ENCODE measurements at regions not wholly inside any gene's neighbourhood (a gene's known extent, or its start where the extent isn't known, plus 50 kb on each side); places are given as distances from the start of the nearest gene placed in this dataset.
"Not testable (repeated sequence)": the region's sequence is repeated elsewhere in the genome, so short reads cannot be mapped to it uniquely, and the experiment has no call there.

DNA sequence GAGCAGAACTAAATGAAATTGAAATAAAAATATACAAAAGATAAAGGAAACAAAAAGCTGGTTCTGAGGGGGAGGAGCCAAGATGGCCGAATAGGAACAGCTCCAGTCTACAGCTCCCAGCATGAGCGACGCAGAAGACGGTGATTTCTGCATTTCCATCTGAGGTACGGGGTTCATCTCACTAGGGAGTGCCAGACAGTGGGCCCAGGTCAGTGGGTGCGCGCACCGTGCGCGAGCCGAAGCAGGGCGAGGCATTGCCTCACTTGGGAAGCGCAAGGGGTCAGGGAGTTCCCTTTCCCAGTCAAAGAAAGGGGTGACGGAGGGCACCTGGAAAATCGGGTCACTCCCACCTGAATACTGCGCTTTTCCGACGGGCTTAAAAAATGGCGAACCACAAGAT is 324.2 kb downstream of the METTL4 start:
- not testable (repeated sequence) for DNase-seq (ENCODE audit: low read depth in 3 of 3, low spot score in 2 of 3)

DNA sequence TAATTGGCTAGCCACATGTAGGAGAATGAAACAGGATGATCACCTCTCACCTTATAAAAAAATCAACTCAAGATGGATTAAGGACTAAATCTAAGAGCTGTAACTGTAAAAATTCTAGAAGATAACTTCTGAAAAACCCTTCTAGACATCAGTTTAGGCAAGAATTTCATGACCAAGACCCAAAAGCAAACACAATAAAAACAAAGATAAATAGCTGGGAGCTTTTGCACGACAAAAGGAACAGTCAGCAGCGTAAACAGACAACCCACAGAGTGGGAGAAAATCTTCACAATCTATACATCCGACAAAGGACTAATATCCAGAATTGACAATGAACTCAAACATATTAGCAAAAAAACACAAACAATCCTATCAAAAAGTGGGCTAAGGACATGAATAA is 316.3 kb downstream of the METTL4 start:
- DNase-seq (ENCODE audit: low read depth in 3 of 3, low spot score in 2 of 3) = no peak

DNA sequence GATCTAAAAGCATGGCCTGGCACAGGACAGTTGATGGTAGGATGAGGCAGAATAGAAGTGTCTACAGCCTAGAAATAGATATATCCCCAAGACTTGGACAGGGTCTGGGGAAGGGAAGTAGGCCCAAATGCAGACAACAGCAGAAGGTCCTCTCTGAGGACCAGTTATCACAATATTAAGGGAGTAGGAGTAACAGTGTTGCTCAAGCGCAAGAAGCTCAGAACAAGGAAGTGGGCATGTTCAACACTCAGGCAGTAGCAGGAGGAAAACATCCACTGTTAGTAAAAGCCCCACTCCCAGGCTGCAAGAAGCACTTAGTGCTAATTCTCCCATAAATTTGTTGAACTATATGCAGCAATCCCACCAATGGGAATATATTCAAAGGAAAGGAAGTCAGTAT is 314.7 kb downstream of the METTL4 start:
- DNase-seq (ENCODE audit: low read depth in 3 of 3, low spot score in 2 of 3) = no peak

DNA sequence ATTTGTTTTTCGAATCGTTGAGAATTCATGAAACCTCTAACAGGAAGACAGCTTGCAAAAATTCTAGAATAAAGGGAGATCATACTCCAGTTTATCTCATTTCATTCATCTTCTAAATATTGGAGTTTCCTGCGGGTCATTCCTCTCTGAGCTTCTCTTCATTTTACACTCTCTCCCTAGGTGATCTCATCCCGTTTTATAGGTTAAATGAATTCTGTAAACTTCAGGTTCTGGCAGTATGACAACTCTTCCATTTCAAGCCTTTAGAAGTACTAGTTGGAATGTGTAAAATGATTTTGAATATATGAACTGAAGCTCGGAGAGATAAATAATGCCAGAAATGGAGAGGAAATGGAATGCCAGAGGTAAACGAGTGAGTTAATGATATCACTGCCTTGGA is 312.4 kb downstream of the METTL4 start:
- DNase-seq (ENCODE audit: low read depth in 3 of 3, low spot score in 2 of 3) = no peak

DNA sequence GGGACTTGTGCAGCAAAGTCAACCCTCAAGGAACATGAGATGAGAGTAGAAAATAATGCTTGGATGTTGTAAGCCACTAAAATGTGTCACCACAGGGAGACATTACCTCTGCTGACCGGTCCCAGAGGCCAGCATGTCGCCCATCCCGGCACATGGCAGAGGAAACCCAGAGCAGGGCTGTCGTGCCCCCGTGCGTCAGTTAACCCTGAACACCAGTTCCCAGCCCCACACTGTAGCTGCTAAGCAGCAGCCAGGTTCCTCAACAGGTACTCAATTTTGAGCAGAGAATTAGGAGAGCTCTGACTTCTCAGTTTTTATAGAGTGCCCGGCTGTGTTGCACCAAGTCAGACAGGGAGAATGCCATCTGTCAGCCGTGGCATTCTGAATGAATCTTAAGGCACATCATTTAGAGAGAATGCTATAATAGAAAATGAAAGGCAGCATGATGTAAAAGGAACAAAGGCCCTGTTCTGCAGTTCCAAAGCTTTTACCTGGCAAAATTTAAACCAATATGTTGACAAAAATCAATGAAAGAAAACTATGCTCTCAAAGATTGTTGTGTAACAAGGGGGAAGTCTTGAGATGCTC is 307.9 kb downstream of the METTL4 start:
- no peak for DNase-seq (ENCODE audit: low read depth in 3 of 3, low spot score in 2 of 3)

DNA sequence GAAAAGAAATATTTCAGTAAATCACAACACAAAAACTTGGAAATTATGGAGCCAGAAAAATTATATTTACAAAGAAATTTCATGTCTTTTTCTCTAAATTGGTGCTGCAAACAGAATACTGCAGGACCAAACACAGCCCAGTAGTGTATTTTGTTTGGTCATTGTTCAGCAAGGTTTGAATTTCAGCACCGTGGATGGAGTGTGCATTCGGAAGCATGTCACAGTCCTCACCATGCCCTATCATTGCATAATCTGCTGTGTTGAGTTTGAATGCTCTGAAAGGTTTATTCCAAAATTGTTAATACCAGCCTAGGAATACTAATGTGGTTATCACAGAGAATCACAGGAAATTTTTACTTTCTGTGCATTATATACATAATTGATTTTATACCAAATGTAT is 296.7 kb downstream of the METTL4 start:
- DNase-seq (ENCODE audit: low read depth in 3 of 3, low spot score in 2 of 3) = no peak

DNA sequence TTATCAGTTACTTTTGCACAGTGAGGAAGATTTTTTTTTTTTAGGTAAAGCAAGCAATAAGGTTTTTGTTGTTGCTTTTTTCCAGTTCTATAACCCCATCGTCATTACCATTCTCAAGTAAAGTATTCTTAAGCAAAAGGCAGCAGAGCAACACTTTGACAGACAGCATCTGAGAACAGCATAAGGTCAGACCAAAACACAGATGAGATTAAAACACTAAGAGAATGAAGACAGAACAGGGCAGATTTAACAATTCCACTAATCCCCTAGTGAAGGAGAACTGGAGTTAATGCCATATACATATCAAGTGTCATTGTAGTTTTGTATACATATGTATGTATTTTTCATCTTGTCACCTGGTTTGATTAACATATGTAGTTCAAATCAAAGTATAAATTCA is 290.2 kb downstream of the METTL4 start:
- DNase-seq (ENCODE audit: low read depth in 3 of 3, low spot score in 2 of 3) = no peak

DNA sequence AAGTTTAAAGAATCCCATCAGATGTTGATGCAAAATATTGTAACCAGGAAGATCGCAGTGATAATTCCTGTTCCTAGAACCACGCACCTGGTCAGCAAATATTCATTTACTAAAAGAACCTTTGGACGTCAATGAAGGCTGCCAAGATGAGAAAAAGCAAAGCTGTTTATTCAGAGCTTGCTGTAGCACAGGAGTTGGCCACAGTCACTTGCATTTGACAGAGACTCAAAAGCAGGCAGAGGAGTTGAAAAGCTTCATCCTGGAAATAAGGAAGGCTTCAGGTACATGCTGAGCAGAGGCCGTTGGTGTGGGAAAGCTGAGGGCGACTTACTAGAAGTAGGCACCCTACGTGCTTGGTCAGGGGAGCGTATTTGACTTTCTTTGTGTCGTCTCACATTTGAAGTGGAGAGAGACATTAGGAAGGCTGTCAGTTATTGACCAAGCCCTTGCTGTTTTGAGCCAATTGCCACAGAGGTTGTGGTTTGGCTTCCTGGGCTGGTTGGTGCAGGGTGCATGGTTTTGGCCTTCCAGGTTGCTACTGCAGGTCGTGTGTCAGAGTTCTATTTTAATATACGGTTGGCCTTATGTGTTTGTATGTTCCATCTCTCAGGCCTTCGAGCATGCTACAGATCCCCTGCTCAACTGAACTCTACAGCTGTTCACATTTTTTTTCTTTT is 289.6 kb downstream of the METTL4 start:
- no peak for DNase-seq (ENCODE audit: low read depth in 3 of 3, low spot score in 2 of 3)

DNA sequence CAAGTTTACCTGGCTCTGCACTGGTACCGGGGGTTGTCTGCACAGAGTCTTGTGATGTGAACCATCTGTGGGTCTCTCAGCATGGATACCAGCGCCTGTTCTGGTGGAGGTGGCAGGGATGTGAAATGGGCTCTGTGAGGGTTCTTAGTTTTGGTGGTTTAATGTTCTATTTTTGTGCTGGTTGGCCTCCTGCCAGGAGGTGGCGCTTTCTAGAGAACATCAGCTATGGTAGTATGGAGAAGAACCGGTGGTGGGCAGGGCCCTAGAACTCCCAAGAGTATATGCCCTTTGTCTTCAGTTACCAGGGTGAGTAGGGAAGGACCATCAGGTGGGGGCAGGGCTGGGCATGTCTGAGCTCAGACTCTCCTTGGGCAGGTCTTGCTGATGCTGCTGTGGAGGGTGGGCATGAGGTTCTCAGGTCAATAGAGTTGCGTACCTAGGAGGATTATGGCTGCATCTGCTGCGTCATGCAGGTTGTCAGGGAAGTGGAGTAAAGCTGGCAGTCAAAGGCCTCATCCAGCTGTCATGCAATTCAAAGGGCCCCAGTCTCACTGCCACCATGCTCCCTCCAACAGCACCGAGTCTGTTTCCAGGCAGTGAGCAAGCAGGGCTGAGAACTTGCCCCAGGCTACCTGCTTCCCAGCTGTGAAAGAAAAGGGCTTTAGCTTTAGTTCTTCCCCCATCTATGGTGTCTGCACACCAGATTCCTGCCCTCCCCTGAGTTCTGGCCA is 278.0 kb downstream of the METTL4 start:
- DNase-seq (ENCODE audit: low read depth in 3 of 3, low spot score in 2 of 3) = no peak

DNA sequence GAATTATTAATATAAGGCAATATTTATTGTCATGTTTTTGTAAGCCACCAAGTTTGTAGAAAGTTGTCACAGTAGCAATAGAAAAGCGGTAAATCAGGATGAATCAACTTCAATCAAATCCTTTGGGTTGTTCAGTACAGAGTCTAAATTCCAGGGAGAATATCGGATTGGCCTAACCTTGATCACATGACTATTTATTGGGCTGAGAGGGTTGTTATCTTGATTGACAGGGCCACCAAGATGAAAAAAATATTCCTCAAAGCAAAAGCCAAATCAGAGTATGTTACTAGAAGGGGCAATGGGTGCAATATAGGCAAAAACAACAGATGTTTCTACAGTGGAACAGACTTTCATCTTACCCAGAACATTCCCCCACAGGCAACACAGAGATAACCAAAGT is 270.0 kb downstream of the METTL4 start:
- no peak for DNase-seq (ENCODE audit: low read depth in 3 of 3, low spot score in 2 of 3)

DNA sequence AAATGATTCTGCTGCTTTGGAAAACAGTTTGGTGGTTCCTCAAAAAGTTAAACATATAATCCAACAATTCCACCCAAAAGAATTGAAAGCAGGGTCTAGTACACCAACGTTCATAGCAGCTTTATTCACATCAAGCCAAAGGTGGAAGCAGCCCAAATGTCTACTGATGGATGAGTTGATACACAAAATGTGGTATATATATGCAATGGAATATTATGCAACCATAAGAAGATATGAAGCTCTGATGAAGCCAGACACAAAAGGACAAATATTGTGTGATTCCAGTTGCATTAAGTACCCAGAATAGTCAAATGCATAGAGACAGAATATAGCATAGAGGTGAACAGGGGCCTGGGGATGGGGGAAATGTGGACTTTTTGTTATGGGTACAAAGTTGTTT is 269.3 kb downstream of the METTL4 start:
- DNase-seq (ENCODE audit: low read depth in 3 of 3, low spot score in 2 of 3) = no peak

DNA sequence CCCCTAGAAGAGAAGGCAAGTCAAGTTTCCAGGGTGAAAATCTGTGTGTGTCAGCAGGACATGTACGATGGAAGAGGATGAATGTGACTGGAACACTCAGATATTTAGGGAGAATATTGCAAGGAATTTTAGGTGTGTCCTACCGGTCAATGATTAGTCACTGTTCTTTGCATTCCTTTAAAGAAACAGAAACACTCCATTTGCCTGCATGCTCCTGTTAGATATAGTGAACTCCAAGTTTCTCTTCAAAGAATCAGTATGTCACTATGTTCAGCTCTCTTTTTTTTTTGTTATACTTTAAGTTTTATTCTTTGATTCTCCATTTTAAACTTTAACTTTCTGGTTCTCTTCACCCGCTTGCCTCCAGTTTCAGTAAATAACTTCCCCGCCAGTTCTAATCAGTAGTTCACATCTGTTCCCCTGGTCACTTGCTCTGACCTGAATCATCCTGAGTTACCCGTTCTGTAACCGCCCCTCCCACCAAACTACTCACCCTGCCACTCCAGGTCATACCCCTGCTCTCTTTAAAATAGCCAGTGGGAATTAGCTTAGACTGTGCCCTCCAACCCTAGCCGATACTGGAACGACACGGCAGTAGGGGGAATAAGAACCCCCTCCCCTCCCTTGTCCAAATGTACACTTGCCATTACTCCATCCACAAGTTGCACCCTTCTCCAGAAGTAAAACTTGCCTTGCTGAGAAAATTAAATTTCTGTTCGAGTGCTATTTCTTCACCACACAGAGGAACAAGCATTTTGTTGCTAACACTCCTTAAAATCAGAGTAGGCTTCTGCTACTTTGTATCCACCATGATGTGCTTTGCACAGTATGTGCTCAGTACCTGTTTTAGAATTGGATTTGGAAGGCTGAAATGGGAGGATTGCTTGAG is 268.4 kb downstream of the METTL4 start:
- no peak for DNase-seq (ENCODE audit: low read depth in 3 of 3, low spot score in 2 of 3)

DNA sequence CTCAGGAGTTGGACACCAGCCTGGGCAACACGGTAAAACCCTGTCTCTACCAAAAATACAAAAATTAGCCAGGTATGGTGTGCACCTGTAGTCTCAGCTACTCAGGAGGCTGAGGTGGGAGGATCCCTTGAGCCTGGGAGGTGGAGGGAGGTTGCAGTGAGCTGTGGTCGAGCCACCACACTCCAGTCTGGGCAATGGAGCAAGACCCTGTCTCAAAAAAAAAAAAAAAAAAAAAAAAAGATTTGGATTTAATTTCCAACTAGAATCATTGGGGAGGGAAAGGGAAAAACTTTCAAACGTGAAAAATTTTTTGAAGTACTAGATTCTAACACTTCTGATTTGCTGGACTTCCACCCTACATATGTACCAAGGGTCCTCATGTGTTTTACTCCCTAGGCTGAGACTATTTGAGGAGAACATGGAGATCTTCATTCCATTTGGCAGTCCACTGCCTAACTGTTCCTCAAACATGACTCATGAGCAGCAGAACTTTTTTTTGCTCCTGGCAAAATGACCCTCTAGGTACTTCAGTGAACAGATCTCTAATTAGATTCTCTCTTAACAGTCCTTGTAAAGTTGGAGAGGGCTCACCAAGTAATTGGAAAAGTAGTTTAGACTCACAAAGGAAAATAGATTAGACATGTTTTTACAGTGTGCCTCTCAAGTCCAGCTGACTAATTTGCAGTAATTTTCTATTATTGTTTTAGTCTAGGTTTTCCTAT is 267.6 kb downstream of the METTL4 start:
- no peak for DNase-seq (ENCODE audit: low read depth in 3 of 3, low spot score in 2 of 3)

DNA sequence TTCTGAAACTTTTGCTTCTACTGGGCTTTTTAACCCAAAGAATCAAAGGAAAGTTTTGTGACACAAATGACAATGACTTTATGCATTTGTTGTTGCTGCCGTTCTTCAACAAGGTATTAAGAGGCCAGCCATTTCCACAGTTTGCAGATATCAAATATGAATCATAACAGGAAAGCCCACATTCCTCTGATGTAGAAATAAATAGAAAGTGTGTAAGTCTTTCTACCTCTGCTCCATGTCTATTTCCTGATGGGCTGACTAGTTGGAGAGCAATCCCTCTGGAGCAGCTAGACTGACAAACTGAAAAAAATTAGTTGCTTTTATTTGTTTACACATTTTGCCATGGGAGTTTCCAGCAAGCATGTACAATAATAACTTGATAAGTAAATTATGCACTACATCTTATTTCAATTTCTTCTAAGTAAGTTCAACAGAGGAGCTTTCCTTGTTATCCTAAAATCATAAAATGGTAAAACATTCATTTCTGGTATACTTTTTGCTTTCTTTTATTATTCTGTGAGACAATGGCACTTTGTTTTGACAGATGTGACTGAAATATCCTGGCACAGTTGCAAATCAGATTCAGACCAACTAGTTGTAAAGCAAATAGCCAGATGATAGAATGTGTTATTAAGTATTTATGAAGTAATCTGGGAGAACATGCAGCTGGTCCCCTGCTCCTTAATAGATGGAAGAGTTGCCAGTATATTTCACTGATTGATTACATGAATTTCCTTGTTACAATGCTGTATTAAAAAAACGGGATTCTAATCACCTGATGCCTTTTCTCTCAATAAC is 266.7 kb downstream of the METTL4 start:
- DNase-seq (ENCODE audit: low read depth in 3 of 3, low spot score in 2 of 3) = no peak

DNA sequence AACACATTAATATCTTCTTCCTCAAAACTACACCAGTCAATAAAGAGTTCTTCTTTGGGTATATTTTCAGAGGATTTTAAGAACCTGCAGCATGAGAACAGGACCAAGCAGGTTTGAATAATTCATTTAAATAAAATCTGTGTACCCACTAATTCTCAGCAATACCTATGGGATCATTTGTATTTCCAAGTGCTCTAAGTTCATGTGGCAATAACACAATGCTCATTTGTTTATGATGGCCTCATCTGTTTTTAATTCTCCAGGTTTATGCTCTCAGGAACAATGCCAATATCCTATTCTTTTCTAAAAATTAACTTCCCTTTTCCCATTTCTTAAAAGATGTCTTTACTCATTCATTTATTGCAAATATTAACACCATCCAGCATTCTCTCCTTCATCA is 264.7 kb downstream of the METTL4 start:
- DNase-seq (ENCODE audit: low read depth in 3 of 3, low spot score in 2 of 3) = no peak

DNA sequence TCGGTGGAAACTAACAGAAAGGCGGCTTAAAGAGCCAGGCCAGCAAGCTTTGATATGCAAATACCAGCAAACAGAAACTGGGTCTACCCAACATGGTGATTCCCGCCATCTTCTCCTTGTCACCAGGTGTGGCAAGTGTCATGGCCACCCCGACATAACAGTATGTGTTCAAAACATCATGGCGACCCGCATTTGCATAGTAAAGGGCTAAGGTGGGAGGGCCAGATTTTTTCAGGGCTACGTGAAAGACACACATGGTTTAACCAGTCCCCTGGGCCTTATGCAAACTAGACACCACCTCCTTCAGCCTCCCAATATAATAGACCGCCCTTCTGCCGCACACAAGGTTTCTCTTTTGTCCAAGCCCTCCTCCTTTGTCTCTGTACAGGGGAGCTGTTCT is 260.4 kb downstream of the METTL4 start:
- DNase-seq (ENCODE audit: low read depth in 3 of 3, low spot score in 2 of 3) = no peak

DNA sequence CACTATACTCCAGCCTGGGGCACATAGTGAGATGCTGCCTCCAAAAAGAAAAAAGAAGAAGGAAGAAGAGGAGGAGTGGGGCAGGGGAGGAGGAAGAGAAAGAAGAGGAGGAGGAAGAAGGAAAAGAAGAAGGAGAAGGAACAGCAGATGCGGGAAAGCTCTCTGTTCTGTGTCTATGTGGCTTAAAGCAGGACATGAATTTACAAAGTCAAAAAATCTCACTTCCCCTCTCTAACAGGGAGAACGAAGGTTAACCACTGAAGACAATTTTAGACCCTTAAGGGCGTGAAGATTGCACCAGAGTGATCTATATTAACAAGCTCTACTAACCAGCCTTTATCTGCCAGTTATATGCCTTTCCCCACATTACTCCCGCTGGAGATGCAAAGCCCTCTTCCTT is 258.9 kb downstream of the METTL4 start:
- DNase-seq (ENCODE audit: low read depth in 3 of 3, low spot score in 2 of 3) = no peak

DNA sequence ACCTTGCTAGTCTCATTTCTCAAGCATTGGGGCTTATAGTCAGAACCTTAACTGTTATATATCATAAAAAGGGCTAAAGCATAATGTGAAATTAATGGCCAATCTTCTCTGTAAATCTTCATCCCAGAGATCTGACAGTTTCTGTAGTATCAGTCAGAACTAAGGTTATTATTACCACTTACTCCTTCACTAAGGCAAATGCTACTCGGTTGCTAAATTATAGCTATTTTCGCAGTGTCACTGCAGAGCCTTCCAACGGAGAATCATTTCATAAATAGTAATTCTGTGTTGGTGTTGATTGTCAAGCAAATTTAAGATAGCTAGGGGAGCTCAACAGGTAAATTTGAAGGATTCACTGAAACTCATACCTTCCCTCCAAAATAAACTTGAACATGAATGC is 258.0 kb downstream of the METTL4 start:
- no peak for DNase-seq (ENCODE audit: low read depth in 3 of 3, low spot score in 2 of 3)

DNA sequence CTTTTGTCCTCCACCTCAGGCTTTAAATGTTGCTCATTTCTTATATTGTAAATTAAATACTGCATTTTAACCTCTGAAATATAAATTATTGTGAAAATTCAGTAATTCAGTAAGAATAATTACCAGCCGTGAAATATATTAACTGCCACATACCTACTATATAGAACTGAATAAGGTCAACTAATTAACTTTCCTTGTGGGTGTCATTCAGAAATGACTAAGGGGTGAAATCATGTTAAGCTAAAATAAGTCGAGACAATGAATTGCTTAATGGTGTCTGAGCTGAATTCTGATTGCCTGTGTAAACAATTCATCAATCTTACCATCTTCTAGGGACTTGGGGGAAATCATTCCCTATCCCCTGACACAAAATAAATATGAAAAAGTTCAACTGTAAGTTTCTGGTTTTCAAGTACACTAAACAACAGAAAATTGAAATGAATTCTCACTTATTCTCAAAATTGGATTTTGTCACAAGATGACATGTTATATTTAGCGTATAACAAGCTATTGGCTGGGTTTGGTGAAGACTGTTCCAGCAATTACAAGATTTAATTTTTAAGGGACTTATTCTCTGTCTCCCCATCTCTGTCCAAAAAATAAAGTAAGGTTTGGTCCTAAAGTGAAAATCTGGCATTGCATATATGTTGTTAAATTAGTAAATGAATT is 255.1 kb downstream of the METTL4 start:
- no peak for DNase-seq (ENCODE audit: low read depth in 3 of 3, low spot score in 2 of 3)
